Ishikawa (cell line): ENCODE measurements at regions not wholly inside any gene's neighbourhood (a gene's known extent, or its start where the extent isn't known, plus 50 kb on each side); places are given as distances from the start of the nearest gene placed in this dataset.

Experiments
- CEBPB ChIP-seq: IDR thresholded peaks from 2 replicates; pipeline ENCODE4 v1.6.1; 2012
- CREB1 ChIP-seq: IDR thresholded peaks from 2 replicates; pipeline ENCODE4 v1.6.1; 2012; ENCODE audit warnings: low read depth
- EGR1 ChIP-seq: IDR thresholded peaks from 2 replicates; pipeline ENCODE4 v1.6.1; 2012
- EP300 ChIP-seq: IDR thresholded peaks from 2 replicates; pipeline ENCODE4 v1.6.1; 2012; ENCODE audit warnings: borderline replicate concordance
- FOXM1 ChIP-seq: IDR thresholded peaks from 2 replicates; pipeline ENCODE4 v1.6.1; 2012; ENCODE audit warnings: low read depth, borderline replicate concordance
- NFIC ChIP-seq: IDR thresholded peaks from 2 replicates; pipeline ENCODE4 v1.6.1; 2012
- RAD21 ChIP-seq: IDR thresholded peaks from 2 replicates; pipeline ENCODE4 v1.6.1; 2012; ENCODE audit warnings: low read depth
- TAF1 ChIP-seq: IDR thresholded peaks from 2 replicates; pipeline ENCODE4 v1.6.1; 2012; ENCODE audit warnings: low read depth, mild to moderate bottlenecking
- TCF12 ChIP-seq: IDR thresholded peaks from 2 replicates; pipeline ENCODE4 v1.6.1; 2012; ENCODE audit warnings: low read depth
- TEAD4 ChIP-seq: IDR thresholded peaks from 2 replicates; pipeline ENCODE4 v1.6.1; 2012
- YY1 ChIP-seq: IDR thresholded peaks from 2 replicates; pipeline ENCODE4 v1.6.1; 2012; ENCODE audit warnings: low read depth
- ZBTB7A ChIP-seq: IDR thresholded peaks from 2 replicates; pipeline ENCODE4 v1.6.1; 2012; ENCODE audit warnings: low read depth
- TF ChIP-seq, protein P1 (sequence below): IDR thresholded peaks from 2 replicates; pipeline ENCODE4 v1.6.1; 2012
- TF ChIP-seq, protein P2 (sequence below): IDR thresholded peaks from 2 replicates; pipeline ENCODE4 v1.6.1; 2012; ENCODE audit warnings: low read depth, mild to moderate bottlenecking
- TF ChIP-seq, protein P3 (sequence below): IDR thresholded peaks from 2 replicates; pipeline ENCODE4 v1.6.1; 2012

DNA sequence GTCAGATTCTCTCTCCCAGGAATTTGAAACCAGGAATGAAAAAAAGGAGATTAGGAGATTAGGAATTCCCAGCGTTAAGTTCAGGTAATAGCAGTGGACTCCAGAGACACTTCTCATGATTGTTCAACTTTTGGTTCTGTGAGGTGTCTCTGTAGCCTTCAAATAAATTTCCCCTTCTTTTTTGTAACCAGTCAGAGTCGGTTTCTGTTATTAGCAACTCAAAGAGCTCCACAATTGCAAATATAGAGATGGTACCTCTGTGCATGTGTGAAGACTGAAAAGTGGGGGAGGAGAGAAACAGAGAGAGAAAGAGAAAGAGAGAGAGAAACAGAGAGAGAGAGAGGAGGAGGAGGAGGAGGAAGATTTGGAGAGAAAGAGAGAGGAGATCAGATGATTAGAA lies 112.8 kb upstream of the STEAP1B start:
- TF ChIP-seq CREB1 (no peak), EGR1 (no peak), ZBTB7A (no peak), TEAD4 (no peak), RAD21 (no peak), EP300 (no peak), YY1 (no peak), TAF1 (no peak)
- TF ChIP-seq, protein P1, sequence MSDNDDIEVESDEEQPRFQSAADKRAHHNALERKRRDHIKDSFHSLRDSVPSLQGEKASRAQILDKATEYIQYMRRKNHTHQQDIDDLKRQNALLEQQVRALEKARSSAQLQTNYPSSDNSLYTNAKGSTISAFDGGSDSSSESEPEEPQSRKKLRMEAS, result no peak
- TF ChIP-seq, protein P2, sequence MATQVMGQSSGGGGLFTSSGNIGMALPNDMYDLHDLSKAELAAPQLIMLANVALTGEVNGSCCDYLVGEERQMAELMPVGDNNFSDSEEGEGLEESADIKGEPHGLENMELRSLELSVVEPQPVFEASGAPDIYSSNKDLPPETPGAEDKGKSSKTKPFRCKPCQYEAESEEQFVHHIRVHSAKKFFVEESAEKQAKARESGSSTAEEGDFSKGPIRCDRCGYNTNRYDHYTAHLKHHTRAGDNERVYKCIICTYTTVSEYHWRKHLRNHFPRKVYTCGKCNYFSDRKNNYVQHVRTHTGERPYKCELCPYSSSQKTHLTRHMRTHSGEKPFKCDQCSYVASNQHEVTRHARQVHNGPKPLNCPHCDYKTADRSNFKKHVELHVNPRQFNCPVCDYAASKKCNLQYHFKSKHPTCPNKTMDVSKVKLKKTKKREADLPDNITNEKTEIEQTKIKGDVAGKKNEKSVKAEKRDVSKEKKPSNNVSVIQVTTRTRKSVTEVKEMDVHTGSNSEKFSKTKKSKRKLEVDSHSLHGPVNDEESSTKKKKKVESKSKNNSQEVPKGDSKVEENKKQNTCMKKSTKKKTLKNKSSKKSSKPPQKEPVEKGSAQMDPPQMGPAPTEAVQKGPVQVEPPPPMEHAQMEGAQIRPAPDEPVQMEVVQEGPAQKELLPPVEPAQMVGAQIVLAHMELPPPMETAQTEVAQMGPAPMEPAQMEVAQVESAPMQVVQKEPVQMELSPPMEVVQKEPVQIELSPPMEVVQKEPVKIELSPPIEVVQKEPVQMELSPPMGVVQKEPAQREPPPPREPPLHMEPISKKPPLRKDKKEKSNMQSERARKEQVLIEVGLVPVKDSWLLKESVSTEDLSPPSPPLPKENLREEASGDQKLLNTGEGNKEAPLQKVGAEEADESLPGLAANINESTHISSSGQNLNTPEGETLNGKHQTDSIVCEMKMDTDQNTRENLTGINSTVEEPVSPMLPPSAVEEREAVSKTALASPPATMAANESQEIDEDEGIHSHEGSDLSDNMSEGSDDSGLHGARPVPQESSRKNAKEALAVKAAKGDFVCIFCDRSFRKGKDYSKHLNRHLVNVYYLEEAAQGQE, result no peak
- TF ChIP-seq, protein P3, sequence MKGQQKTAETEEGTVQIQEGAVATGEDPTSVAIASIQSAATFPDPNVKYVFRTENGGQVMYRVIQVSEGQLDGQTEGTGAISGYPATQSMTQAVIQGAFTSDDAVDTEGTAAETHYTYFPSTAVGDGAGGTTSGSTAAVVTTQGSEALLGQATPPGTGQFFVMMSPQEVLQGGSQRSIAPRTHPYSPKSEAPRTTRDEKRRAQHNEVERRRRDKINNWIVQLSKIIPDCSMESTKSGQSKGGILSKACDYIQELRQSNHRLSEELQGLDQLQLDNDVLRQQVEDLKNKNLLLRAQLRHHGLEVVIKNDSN, result no peak

DNA sequence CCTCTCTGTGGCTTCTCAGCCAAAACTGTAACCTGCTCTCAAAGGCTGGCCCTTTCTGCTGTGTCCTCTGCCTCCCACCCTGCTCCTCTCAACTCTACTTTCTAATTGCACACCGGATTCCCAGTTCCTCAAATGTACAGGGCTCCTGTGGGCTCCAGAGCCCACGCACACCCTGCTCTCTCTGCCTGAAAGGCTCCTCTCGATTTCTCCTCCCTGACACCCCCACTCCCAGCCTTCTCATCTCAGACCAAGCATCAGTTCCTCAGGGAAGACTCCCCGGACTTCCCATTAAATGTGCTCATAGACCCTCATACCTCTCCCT lies 111.7 kb upstream of the STEAP1B start:
- no peak for TF ChIP-seq TEAD4
- TF ChIP-seq CEBPB, result no peak
- TF ChIP-seq, protein P3, result no peak
- TF ChIP-seq ZBTB7A, result no peak
- no peak for TF ChIP-seq EP300
- TF ChIP-seq NFIC, result no peak

DNA sequence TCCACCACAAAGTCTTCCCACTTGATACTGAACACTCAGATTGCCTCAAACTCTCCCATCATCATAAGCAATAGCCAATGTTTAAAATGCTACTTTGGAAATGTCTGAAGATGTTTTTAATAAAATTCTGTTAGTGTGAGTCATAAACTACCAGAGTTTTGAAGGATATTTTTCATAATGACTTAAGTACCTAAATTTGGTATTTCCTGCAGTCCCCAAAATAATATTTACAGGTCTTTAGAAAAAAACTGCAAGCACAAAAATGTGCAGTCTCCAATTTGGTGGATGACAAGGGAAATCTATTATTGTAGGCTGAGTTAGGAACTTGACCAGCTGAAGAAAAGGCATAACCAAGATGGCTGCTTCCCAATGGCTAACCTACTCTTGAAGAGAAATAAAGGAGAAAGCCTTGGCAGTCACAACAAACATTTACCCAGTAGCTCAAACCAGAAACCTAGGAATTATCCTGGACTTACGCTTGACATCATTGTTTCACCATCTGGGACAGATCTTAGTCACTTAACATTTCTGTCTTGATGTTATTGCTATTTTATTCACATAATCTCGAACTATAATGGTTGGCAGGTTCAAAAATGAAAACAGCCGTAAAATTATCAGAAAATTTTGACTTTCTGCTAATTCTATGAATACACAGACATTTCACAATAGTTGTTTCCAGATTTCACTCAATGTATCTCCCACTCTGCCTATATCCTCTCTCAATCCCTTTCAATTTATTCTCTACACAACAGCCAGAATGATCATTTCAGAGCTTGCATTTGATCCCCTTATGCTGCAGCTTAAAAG lies 111.2 kb upstream of the STEAP1B start:
- TF ChIP-seq EP300 (no peak), FOXM1 (no peak), CREB1 (no peak), TCF12 (no peak)
- TF ChIP-seq, protein P3, result no peak

DNA sequence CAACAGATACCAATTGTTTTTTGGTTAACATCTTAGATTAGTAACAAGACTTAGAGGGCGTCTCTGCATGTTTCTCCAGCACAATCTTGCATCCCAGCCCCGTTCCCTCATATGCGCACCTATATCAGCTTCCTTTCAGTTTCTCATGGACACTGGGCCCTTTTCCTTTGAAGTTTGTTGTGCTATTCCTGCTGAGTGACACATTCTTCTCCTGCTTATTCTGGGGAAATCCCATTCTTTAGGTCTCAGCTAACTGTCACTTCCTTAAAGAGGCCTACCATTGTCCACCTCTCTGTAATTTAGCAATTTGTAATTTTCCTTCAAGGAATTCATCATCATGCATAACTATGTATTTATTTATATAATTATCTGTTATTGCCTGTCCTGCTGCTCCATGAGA lies 110.3 kb upstream of the STEAP1B start:
- TF ChIP-seq TAF1 (no peak), TEAD4 (no peak), RAD21 (no peak), TCF12 (no peak), EP300 (no peak), ZBTB7A (no peak)
- TF ChIP-seq, protein P1, result no peak
- TF ChIP-seq, protein P3, result no peak
- TF ChIP-seq, protein P2, result no peak

DNA sequence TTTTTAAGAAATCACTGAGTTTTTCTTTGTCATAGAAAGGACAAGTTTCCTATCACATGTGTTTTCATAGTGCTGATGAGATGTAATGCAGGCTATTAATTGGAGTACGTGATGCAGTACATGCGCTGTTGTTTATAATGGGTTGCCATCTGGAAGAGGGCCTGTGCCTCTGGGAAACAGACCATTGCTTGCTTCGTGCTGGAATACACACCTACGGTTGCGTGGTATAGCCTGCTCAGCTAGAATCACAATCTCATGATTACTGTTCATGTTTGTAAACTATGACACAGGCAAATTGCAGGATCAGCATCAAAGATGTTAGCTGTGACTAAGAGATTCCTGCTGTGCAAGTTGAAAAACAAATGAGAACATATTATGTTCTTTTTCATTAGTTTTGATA lies 107.2 kb upstream of the STEAP1B start:
- TF ChIP-seq CEBPB, result no peak
- TF ChIP-seq TEAD4, result no peak
- TF ChIP-seq, protein P1, result no peak
- TF ChIP-seq ZBTB7A, result no peak
- TF ChIP-seq TAF1, result no peak
- TF ChIP-seq YY1, result no peak
- TF ChIP-seq NFIC, result no peak
- TF ChIP-seq TCF12, result no peak
- no peak for TF ChIP-seq CREB1
- no peak for TF ChIP-seq EP300
- TF ChIP-seq, protein P3, result no peak
- TF ChIP-seq, protein P2, result no peak
- TF ChIP-seq EGR1, result no peak
- TF ChIP-seq RAD21, result no peak
- TF ChIP-seq FOXM1, result no peak
